ENCODE measurements at regions not wholly inside any gene's neighbourhood (a gene's known extent, or its start where the extent isn't known, plus 50 kb on each side); places are given as distances from the start of the nearest gene placed in this dataset.

- no peak for DNase-seq
- no peaks in the 10 kb centered on the region for H3K4me1 ChIP-seq (ENCODE audit: control extremely low read depth in 1 of 4, control insufficient read depth in 4 of 4, insufficient read depth in 4 of 4, low read length in 3 of 4)
- ChIA-PET POLR2A (no interaction called here), CTCF (no interaction called here)
- peaks cover 0 to 14% (median 12%) of the 10 kb centered on the region in 5 experiments for H3K9me3 ChIP-seq (ENCODE audit: control extremely low read depth in 1 of 5, control insufficient read depth in 4 of 5, insufficient read depth in 2 of 5, low read depth in 1 of 5, low read length in 4 of 5)
- no peaks in the 10 kb centered on the region for H3K36me3 ChIP-seq (ENCODE audit: control insufficient read depth in 4 of 4, insufficient read depth in 4 of 4, low read length in 3 of 4)
- 100% methylated on average over 1 of the region's 1 CpG for WGBS (ENCODE audit: insufficient coverage)
- H3K27ac ChIP-seq (ENCODE audit: insufficient read depth in 1 of 2, low read depth in 1 of 2, low read length in 2 of 2, poor library complexity in 1 of 2, severe bottlenecking in 2 of 2): no peak overlapping the region
- peaks cover 6 to 13% (median 11%) of the 10 kb centered on the region in 5 experiments for H3K27me3 ChIP-seq (replicated peaks in 2 of 5; ENCODE audit: control insufficient read depth in 4 of 5, insufficient read depth in 5 of 5, low read length in 4 of 5)
- no peak overlapping the region for H3K4me3 ChIP-seq (ENCODE audit: control insufficient read depth in 1 of 7, extremely low read depth in 1 of 7, insufficient read depth in 4 of 7, low read depth in 2 of 7, low read length in 6 of 7)
Observed at GRCh38 chr15:79140846-79141570, 50.4 kb upstream of the RASGRF1 start.

Data from common myeloid progenitor, CD34-positive (primary cell).